A549 (cell line): ENCODE measurements at regions not wholly inside any gene's neighbourhood (a gene's known extent, or its start where the extent isn't known, plus 50 kb on each side); places are given as distances from the start of the nearest gene placed in this dataset.

Source experiments
- ATAC-seq, 2 experiments: fragments of 200-7000 bp in 1 of 2; fragments of >200 bp in 1 of 2; cut with Nextera tagmentation in 1 of 2; cut with Tn5 transposase in 1 of 2; 3 replicates each; pipeline versions ENCODE4 v1.8.0 to v1.9.1; 2018 to 2020; ENCODE audit warnings: mild to moderate bottlenecking in 1 of 2, moderate library complexity in 1 of 2
- CTCF ChIA-PET: fragments of 300-600 bp; sonication (Branson Sonifier 250); formaldehyde crosslinking; extraction: SDS; loops from one replicate; lab custom pipeline; 2021; ENCODE audit warnings: antibody characterized with exemption, inconsistent platforms; lab: Yijun Ruan, JAX
- POLR2A ChIA-PET: fragments of 350-600 bp; formaldehyde crosslinking; extraction: SDS; loops from one replicate; lab custom pipeline; 2021; ENCODE audit warnings: antibody characterized with exemption, inconsistent platforms; lab: Yijun Ruan, JAX
- DNase-seq, 2 experiments: peaks; one replicate each; pipeline versions ENCODE4 v3.0.0 to v3.0.0-alpha.2; 2011 to 2016; ENCODE audit warnings: low read depth in 1 of 2, low spot score in 1 of 2
- FAIRE-seq: peaks from 2 replicates; lab custom pipeline; 2011; peaks lifted over from hg19 to GRCh38; lab: Jason Lieb, UNC
- H3K27ac ChIP-seq, 2 experiments: fragments of >200 bp; sonication (Bioruptor Twin); formaldehyde crosslinking; 3 replicates each; pipeline ENCODE4 v1.5.1; 2016 to 2017
- H3K4me1 ChIP-seq: fragments of >200 bp; sonication (Bioruptor Twin); formaldehyde crosslinking; 3 replicates; pipeline ENCODE4 v1.6.1; 2016
- H3K4me2 ChIP-seq: fragments of >200 bp; sonication (Bioruptor Twin); formaldehyde crosslinking; 3 replicates; pipeline ENCODE4 v1.6.1; 2016
- H3K4me3 ChIP-seq: fragments of >200 bp; sonication (Bioruptor Twin); formaldehyde crosslinking; 3 replicates; pipeline ENCODE4 v1.5.1; 2016
- H3K9me3 ChIP-seq: fragments of >200 bp; sonication (Bioruptor Twin); formaldehyde crosslinking; 3 replicates; pipeline ENCODE4 v1.6.1; 2016
- BCL3 ChIP-seq: fragments of >200 bp; sonication (Bioruptor Twin); formaldehyde crosslinking; IDR thresholded peaks from 3 replicates; pipeline ENCODE4 v1.6.1; 2016
- CHD2 ChIP-seq: fragments of 150-350 bp; IDR thresholded peaks from 2 replicates; pipeline ENCODE4 v1.6.1; 2014; ENCODE audit warnings: low read length; ENCODE audit not compliant: partially characterized antibody
- CHD4 ChIP-seq: fragments of 200-600 bp; sonication (generic); IDR thresholded peaks from 2 replicates; pipeline ENCODE4 v1.6.1; 2016; ENCODE audit warnings: antibody characterized with exemption, mild to moderate bottlenecking, borderline replicate concordance
- ELK1 ChIP-seq: fragments of 150-350 bp; IDR thresholded peaks from 2 replicates; pipeline ENCODE4 v1.6.1; 2014; ENCODE audit warnings: low read depth, mild to moderate bottlenecking, low read length
- GATA3 ChIP-seq: IDR thresholded peaks from 2 replicates; pipeline ENCODE4 v1.6.1; 2012; ENCODE audit warnings: borderline replicate concordance
- HDAC2 ChIP-seq: fragments of 200-600 bp; sonication (generic); IDR thresholded peaks from 2 replicates; pipeline ENCODE4 v1.6.1; 2016
- HEYL ChIP-seq: fragments of 250-450 bp; sonication (Bioruptor Pico); IDR thresholded peaks from 2 replicates; pipeline ENCODE4 v1.8.0; 2021; ENCODE audit warnings: mild to moderate bottlenecking, moderate library complexity
- JUN ChIP-seq, 2 experiments: fragments of >200 bp; sonication (Bioruptor Twin); formaldehyde crosslinking; IDR thresholded peaks; 2 replicates in 1 of 2; 3 replicates in 1 of 2; pipeline ENCODE4 v1.6.1; 2016 to 2017
- KDM1A ChIP-seq: fragments of 200-600 bp; sonication (generic); IDR thresholded peaks from 2 replicates; pipeline ENCODE4 v1.6.1; 2016; ENCODE audit warnings: low read depth, mild to moderate bottlenecking
- MAFK ChIP-seq: fragments of 450-650 bp; IDR thresholded peaks from 2 replicates; pipeline ENCODE4 v1.6.1; 2014; ENCODE audit not compliant: partially characterized antibody
- MYC ChIP-seq: IDR thresholded peaks from 2 replicates; pipeline ENCODE4 v1.6.1; 2012; ENCODE audit warnings: mild to moderate bottlenecking, inconsistent platforms, low read length, improper control_type of control experiment, borderline replicate concordance
- NFE2L2 ChIP-seq: fragments of 150-350 bp; conservative IDR thresholded peaks from 2 replicates; pipeline ENCODE4 v1.6.1; 2014; ENCODE audit warnings: low read length
- PHF8 ChIP-seq: fragments of 200-600 bp; sonication (generic); IDR thresholded peaks from 2 replicates; pipeline ENCODE4 v1.6.1; 2016; ENCODE audit warnings: low read depth, mild to moderate bottlenecking, antibody characterized with exemption, moderate library complexity, borderline replicate concordance
- SREBF2 ChIP-seq: fragments of 450-650 bp; IDR thresholded peaks from 2 replicates; pipeline ENCODE4 v1.6.1; 2014; ENCODE audit warnings: mild to moderate bottlenecking, moderate library complexity
- USF2 ChIP-seq: fragments of 450-650 bp; IDR thresholded peaks from 2 replicates; pipeline ENCODE4 v1.6.1; 2014; ENCODE audit warnings: antibody characterized with exemption
- ZNF302 ChIP-seq: fragments of 250-450 bp; sonication (Bioruptor Pico); IDR thresholded peaks from 2 replicates; pipeline ENCODE4 v1.9.0; 2021; ENCODE audit warnings: inconsistent platforms, mild to moderate bottlenecking, moderate library complexity
- ZSCAN20 ChIP-seq: fragments of 250-450 bp; sonication (Bioruptor Pico); IDR thresholded peaks from 2 replicates; pipeline ENCODE4 v1.8.0; 2022; ENCODE audit warnings: mild to moderate bottlenecking, moderate library complexity
- WGBS: methylation state at CpG from one replicate; pipeline ENCODE4 v1.1.6; 2017; ENCODE audit errors: missing lambda C conversion rate; 5-methylcytosine and 5-hydroxymethylcytosine counted together

GRCh38 chr12:125222876-125223275 is 157.6 kb downstream of the AACS start:
- FAIRE-seq: no peak
- ATAC-seq: no peak
- WGBS: 23% methylated on average over 3 of the region's 3 CpGs
- CTCF ChIA-PET: no interaction called here
- no peak overlapping the region for H3K27ac ChIP-seq
- POLR2A ChIA-PET: no interaction called here
- no peak overlapping the region for H3K4me3 ChIP-seq
- TF ChIP-seq BCL3 (no peak), ZSCAN20 (CRISPR knock-in tag) (no peak), JUN (IDR thresholded peaks at IDR 0.05) (no peak), MYC (no peak), MAFK (peak; percentile 37)
- no peaks in the 10 kb centered on the region for H3K9me3 ChIP-seq
- no peak overlapping the region for H3K4me2 ChIP-seq
- no peaks in the 10 kb centered on the region for H3K4me1 ChIP-seq
- DNase-seq: no peak

- no peak for ATAC-seq
- TF ChIP-seq ZNF302 (CRISPR knock-in tag) (no peak), GATA3 (no peak), ELK1 (no peak), NFE2L2 (no peak)
- TF ChIP-seq, all 56 proteins: peak for 0
- ChIA-PET POLR2A (no interaction called here), CTCF (interaction anchor here (1.1 to 1.3 kb wide), 2 partner anchors 20 to 23 kb away, joined by 3 read pairs; no protein-coding TSS in a partner anchor)
- Histone ChIP-seq H3K4me3 (no peak overlapping the region), H3K4me1 (no peaks in the 10 kb centered on the region), H3K9me3 (no peaks in the 10 kb centered on the region), H3K4me2 (no peak overlapping the region), H3K27ac (no peak overlapping the region)
- DNase-seq (no peak), FAIRE-seq (no peak)
- WGBS: 66% methylated on average over 4 of the region's 4 CpGs
Observed at GRCh38 chr12:125225641-125226040, 160.4 kb downstream of the AACS start.

- Histone ChIP-seq H3K27ac (no peak overlapping the region), H3K9me3 (no peaks in the 10 kb centered on the region), H3K4me1 (no peaks in the 10 kb centered on the region), H3K4me2 (no peak overlapping the region), H3K4me3 (no peak overlapping the region)
- CTCF ChIA-PET: no interaction called here
- POLR2A ChIA-PET: no interaction called here
- TF ChIP-seq CHD4 (no peak), USF2 (peak; percentile 58; the same call in 1 of the 2 replicates)
- ATAC-seq (peak in 1 of 2 experiments; percentile 58; a peak in 3 of 6 replicates), FAIRE-seq (no peak), DNase-seq (peak in 1 of 2 experiments; percentile 16)
- WGBS: 42% methylated on average over 18 of the region's 18 CpGs
Observed at GRCh38 chr12:125228519-125229260, 163.5 kb downstream of the AACS start.

GRCh38 chr12:125229878-125230530 is 164.8 kb downstream of the AACS start:
- ATAC-seq: no peak
- no peak for FAIRE-seq
- TF ChIP-seq CHD2: no peak
- no peak for TF ChIP-seq KDM1A
- no peak for TF ChIP-seq PHF8
- no peak for TF ChIP-seq HDAC2
- TF ChIP-seq CHD4: no peak
- no peak for TF ChIP-seq SREBF2
- TF ChIP-seq HEYL: no peak
- 50% methylated on average over 14 of the region's 14 CpGs for WGBS
- no peak overlapping the region for H3K4me2 ChIP-seq
- H3K4me3 ChIP-seq: no peak overlapping the region
- no peak for DNase-seq
- H3K27ac ChIP-seq: no peak overlapping the region
- H3K9me3 ChIP-seq: no peaks in the 10 kb centered on the region
- CTCF ChIA-PET: interaction anchor here (0.8 kb wide), 1 partner anchor 9 kb away, joined by 3 read pairs; no protein-coding TSS in a partner anchor
- POLR2A ChIA-PET: no interaction called here
- H3K4me1 ChIP-seq: no peaks in the 10 kb centered on the region
